Loucy (cell line): ENCODE measurements at regions not wholly inside any gene's neighbourhood (a gene's known extent, or its start where the extent isn't known, plus 50 kb on each side); places are given as distances from the start of the nearest gene placed in this dataset.

ENCODE experiments used
- CTCF ChIP-seq: fragments of 200-600 bp; sonication (generic); conservative IDR thresholded peaks from 2 replicates; pipeline ENCODE4 v1.5.1; 2014; ENCODE audit warnings: mild to moderate bottlenecking, antibody characterized with exemption, low read length
- EZH2phosphoT487 ChIP-seq: fragments of 200-600 bp; IDR thresholded peaks from 2 replicates; pipeline ENCODE4 v1.6.1; 2018; ENCODE audit warnings: antibody characterized with exemption, mild to moderate bottlenecking, moderate library complexity, borderline replicate concordance

GRCh38 chr6:133817460-133818047 is 71.4 kb upstream of the TCF21 start:
- TF ChIP-seq CTCF (peak; percentile 82), EZH2phosphoT487 (no peak)
